ENCODE measurements at regions not wholly inside any gene's neighbourhood (a gene's known extent, or its start where the extent isn't known, plus 50 kb on each side); places are given as distances from the start of the nearest gene placed in this dataset.

DNA sequence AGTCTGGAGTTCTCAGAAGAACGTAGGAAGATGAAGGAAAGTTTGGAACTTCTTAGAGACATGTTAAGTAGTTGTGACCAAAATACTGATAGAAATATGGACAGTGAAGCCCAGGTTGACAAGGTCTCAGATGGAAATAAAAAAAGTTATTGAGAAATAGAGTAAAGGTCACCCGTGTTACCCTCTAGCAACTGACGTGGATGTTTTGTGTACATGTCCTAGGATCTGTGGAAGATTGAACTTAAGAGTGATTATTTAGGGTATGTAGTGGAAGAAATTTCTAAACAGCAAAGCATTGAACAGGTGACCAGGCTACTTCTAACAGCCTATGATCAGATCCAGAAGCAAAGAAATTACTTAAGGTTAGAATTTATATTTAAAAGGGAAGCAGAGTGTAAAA, 1020.4 kb downstream of the FSTL5 start:
- H3K36me3 Mint-ChIP-seq: no peaks in the 10 kb centered on the region
- H3K4me1 Mint-ChIP-seq: no peaks in the 10 kb centered on the region
- DNase-seq (no peak), ATAC-seq (ENCODE audit: low read depth in 2 of 2) (no peak)
- H3K9me3 Mint-ChIP-seq: peaks cover 0 to 23% (median 2%) of the 10 kb centered on the region in 7 donors
- no peak overlapping the region for H3K27ac Mint-ChIP-seq
- no peaks in the 10 kb centered on the region for H3K27me3 Mint-ChIP-seq
- no peak overlapping the region for H3K4me3 Mint-ChIP-seq

DNA sequence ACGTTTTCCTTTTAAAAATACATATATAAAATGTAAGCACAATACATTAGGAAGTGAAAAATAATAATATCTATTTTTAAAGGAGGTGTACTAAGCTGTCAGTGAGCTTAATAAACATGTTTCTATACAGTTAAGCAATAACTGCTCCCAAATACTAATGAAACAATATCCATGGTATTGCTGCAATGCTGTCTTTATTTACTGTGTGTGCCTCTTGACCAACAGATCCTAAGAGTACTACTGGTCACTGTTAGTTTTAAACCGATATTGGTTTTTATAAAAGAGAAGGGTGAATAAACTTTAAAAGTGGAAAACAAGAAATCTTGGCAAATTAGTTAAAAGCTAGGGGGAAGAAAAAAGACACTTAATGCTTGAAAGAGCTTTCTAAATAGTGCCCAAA, 1029.0 kb downstream of the FSTL5 start:
- Mint-ChIP-seq H3K4me1 (no peaks in the 10 kb centered on the region), H3K36me3 (no peaks in the 10 kb centered on the region), H3K27ac (no peak overlapping the region), H3K4me3 (no peak overlapping the region), H3K9me3 (peaks cover 0 to 6% (median 5%) of the 10 kb centered on the region in 7 donors), H3K27me3 (no peaks in the 10 kb centered on the region)
- DNase-seq: no peak
- ATAC-seq (ENCODE audit: low read depth in 2 of 2): no peak

DNA sequence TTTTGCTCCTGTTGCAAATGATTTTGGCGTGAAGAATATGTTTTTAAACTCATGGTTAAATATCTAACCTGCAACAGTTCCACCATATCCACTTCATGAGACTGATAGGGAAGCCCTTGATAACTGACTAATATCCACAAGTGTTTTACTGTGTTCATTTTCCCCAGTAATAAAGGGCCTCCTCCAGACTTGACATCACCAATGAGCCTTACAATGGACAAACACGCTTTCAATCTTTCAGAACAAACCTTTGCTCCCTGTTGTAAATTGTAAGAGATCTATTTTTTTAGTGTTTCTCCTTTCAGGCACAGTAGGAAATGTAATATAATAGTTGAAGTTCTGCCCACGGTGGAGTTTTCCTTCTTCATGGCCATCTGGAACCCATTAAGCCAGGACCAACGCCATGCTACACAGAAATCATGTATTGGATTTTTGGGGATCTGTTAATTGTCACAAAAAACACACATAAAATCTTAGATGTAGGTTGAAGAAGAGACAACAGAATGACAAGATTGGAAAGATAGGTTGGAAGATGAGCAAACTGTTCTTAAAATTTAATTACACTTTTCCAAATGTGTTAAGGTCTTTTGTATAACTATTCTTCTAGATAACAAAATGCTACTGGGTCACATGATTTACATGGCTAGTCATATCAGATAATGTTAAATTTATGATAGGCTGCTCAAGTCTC, 1030.1 kb downstream of the FSTL5 start:
- DNase-seq (no peak), ATAC-seq (ENCODE audit: low read depth in 2 of 2) (no peak)
- Mint-ChIP-seq H3K27me3 (no peaks in the 10 kb centered on the region), H3K36me3 (no peaks in the 10 kb centered on the region), H3K4me3 (no peak overlapping the region), H3K27ac (no peak overlapping the region), H3K4me1 (no peaks in the 10 kb centered on the region), H3K9me3 (peaks cover 3 to 10% (median 6%) of the 10 kb centered on the region in 7 donors)

DNA sequence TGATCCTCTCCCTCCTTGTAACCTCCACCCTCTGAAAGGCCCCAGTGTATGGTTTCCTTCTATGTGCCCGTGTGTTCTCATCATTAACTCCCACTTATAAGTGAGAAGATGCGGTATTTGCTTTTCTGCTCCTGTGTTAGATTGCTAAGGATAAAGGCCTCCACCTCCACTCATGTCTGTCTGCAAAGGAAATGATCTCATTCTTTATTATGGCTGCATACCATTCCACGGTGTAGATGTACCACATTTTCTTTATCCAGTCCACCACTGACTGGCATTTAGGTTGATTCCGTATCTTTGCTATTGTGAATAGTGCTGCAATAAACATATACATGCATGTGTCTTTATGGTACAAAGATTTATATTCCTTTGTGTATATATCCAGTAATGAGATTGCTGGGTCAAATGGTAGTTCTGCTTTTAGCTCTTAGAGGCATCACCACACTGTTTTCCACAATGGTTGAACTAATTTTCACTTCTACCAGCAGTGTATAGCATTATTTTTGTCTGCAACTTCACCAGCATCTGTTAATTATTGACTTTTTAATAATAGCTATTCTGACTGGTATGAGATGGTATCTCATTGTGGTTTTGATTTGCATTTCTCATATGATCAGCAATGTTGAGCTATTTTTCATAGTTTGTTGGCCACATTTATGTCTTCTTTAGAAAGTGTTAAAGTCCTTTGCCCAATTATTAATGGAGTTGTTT, 1030.9 kb downstream of the FSTL5 start:
- Mint-ChIP-seq H3K9me3 (peaks cover under 1 to 6% (median 5%) of the 10 kb centered on the region in 7 donors), H3K27me3 (no peaks in the 10 kb centered on the region), H3K4me1 (no peaks in the 10 kb centered on the region), H3K4me3 (no peak overlapping the region), H3K27ac (no peak overlapping the region), H3K36me3 (no peaks in the 10 kb centered on the region)
- DNase-seq (no peak), ATAC-seq (ENCODE audit: low read depth in 2 of 2) (no peak)

DNA sequence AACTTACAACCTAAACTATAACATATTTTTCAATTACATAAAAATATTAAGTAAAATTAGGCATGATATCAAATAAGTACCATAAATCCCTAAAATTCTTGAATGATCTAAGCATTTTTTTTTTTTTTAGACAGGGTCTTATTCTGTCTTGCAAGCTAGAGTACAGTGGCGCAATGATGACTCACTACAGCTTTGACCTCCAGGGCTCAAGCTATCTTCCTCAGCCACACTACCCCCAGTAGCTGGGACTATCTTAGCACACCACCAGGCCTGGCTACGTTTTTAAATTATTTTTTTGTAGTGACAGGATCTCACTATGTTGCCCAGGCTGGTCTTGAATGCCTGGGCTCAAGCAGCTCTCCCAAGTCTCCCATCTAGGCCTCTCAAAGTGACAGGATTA, 1042.3 kb downstream of the FSTL5 start:
- H3K36me3 Mint-ChIP-seq: no peaks in the 10 kb centered on the region
- no peaks in the 10 kb centered on the region for H3K4me1 Mint-ChIP-seq
- H3K27me3 Mint-ChIP-seq: no peaks in the 10 kb centered on the region
- ATAC-seq (ENCODE audit: low read depth in 2 of 2): no peak
- no peak for DNase-seq
- H3K9me3 Mint-ChIP-seq: peaks cover 0 to 11% (median 5%) of the 10 kb centered on the region in 7 donors
- H3K27ac Mint-ChIP-seq: no peak overlapping the region
- H3K4me3 Mint-ChIP-seq: no peak overlapping the region

DNA sequence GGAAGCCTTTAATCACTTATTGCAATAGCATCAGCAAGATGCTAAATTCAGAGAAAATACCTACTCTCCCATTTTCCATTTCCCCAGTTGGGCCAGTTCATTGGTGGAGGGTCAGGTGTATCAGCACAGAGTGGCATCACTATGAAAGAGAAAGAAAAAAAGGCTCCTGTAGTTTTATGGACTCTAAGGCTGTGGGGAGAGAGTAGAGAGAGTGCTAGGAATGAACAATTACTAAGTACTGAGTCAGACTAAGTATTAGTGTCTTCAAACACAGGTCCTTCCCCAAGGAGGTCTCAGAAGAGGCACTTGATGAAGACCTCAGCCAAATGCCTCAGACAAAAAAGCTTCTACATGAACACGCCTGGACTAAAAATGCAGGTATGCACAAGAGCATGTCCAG, 1061.9 kb downstream of the FSTL5 start:
- H3K9me3 Mint-ChIP-seq: peaks cover 0 to 9% (median 3%) of the 10 kb centered on the region in 7 donors
- no peak overlapping the region for H3K27ac Mint-ChIP-seq
- no peak overlapping the region for H3K4me3 Mint-ChIP-seq
- ATAC-seq (ENCODE audit: low read depth in 2 of 2) (no peak), DNase-seq (no peak)
- H3K27me3 Mint-ChIP-seq: no peaks in the 10 kb centered on the region
- no peaks in the 10 kb centered on the region for H3K4me1 Mint-ChIP-seq
- H3K36me3 Mint-ChIP-seq: no peaks in the 10 kb centered on the region

DNA sequence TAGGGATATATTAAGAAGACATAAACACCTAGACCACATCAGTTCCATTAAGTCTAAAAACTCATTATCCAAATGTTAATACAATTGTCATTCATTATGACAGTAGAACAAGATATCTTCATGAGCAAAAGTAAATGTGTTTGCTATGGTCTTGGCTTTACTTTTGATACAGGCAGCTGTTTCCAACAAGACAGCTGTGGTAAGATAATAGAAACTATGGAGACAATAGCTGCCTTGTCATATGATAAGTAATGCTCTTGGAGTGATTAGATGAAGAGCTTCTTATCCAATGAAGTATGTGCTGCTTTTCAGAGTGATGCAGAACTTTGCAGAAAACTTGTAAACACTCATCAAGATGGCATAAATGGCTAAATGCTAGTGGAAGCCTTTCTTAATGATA, 1066.0 kb downstream of the FSTL5 start:
- H3K27ac Mint-ChIP-seq: no peak overlapping the region

DNA sequence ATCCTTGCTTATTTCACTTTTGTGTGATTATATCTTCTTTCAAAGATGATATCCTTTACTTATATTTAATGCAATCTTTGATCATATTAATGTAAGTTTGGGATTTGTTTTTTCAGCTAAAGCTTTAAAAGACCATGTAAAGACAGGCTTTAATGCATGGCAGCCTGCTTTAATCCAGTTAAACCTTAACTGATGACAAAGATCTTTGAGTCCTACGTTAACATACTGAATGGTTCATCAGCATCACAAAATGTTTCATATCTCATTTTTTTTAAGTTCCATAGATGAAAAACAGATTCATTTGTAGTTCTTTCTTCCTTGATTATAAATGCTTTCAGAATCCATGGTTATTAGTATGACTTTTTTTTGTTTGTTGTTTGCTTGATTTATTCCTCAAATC, 1102.8 kb downstream of the FSTL5 start:
- H3K4me1 Mint-ChIP-seq: no peaks in the 10 kb centered on the region
- H3K9me3 Mint-ChIP-seq: peaks cover 0 to 7% (median 2%) of the 10 kb centered on the region in 7 donors
- no peaks in the 10 kb centered on the region for H3K36me3 Mint-ChIP-seq
- no peak overlapping the region for H3K27ac Mint-ChIP-seq
- H3K4me3 Mint-ChIP-seq: no peak overlapping the region
- H3K27me3 Mint-ChIP-seq: no peaks in the 10 kb centered on the region
- no peak for DNase-seq
- no peak for ATAC-seq (ENCODE audit: low read depth in 2 of 2)

More for the DNA sequence above, 1066.0 kb downstream of the FSTL5 start:
- no peak overlapping the region for H3K4me3 Mint-ChIP-seq
- H3K27me3 Mint-ChIP-seq: no peaks in the 10 kb centered on the region
- ATAC-seq (ENCODE audit: low read depth in 2 of 2) (no peak), DNase-seq (no peak)
- H3K4me1 Mint-ChIP-seq: no peaks in the 10 kb centered on the region
- peaks cover 0 to 4% (median 0%) of the 10 kb centered on the region in 7 donors for H3K9me3 Mint-ChIP-seq
- no peaks in the 10 kb centered on the region for H3K36me3 Mint-ChIP-seq

Data from naive B cell (primary cell).